BE2C (cell line): ENCODE measurements at regions not wholly inside any gene's neighbourhood (a gene's known extent, or its start where the extent isn't known, plus 50 kb on each side); places are given as distances from the start of the nearest gene placed in this dataset.

Source experiments
- DNase-seq: peaks from one replicate; pipeline ENCODE4 v3.0.0-alpha.2; 2020
- H3K27me3 ChIP-seq: fragments of 250-450 bp; sonication (Bioruptor Pico); 2 replicates; pipeline ENCODE4 v1.5.1; 2020; ENCODE audit warnings: mild to moderate bottlenecking
- H3K36me3 ChIP-seq: fragments of 250-450 bp; sonication (Bioruptor Pico); 2 replicates; pipeline ENCODE4 v1.5.1; 2020; ENCODE audit warnings: mild to moderate bottlenecking
- H3K4me1 ChIP-seq: fragments of 250-450 bp; sonication (Bioruptor Pico); 2 replicates; pipeline ENCODE4 v1.5.1; 2020
- H3K4me3 ChIP-seq: 2 replicates; pipeline ENCODE4 v1.5.1; 2011; ENCODE audit warnings: low read depth, low read length
- H3K9me3 ChIP-seq: fragments of 250-450 bp; sonication (Bioruptor Pico); 2 replicates; pipeline ENCODE4 v1.5.1; 2020
- CTCF ChIP-seq: IDR thresholded peaks from 2 replicates; pipeline ENCODE4 v1.5.1; 2012; ENCODE audit warnings: mild to moderate bottlenecking, low read depth, low read length

GRCh38 chr6:166738386-166739116 is 111.5 kb upstream of the RPS6KA2 start:
- no peaks in the 10 kb centered on the region for H3K27me3 ChIP-seq
- H3K4me3 ChIP-seq: no peak overlapping the region
- no peaks in the 10 kb centered on the region for H3K36me3 ChIP-seq
- H3K4me1 ChIP-seq: peaks cover 10% of the 10 kb centered on the region
- no peak for TF ChIP-seq CTCF
- no peaks in the 10 kb centered on the region for H3K9me3 ChIP-seq
- no peak for DNase-seq

- H3K4me3 ChIP-seq: no peak overlapping the region
- H3K4me1 ChIP-seq: peaks cover 10% of the 10 kb centered on the region
- no peak for DNase-seq
- no peaks in the 10 kb centered on the region for H3K9me3 ChIP-seq
- H3K27me3 ChIP-seq: no peaks in the 10 kb centered on the region
- no peak for TF ChIP-seq CTCF
- H3K36me3 ChIP-seq: no peaks in the 10 kb centered on the region
Observed at GRCh38 chr6:166737261-166737660, 110.2 kb upstream of the RPS6KA2 start.

- Histone ChIP-seq H3K4me3 (no peak overlapping the region), H3K4me1 (peaks cover 10% of the 10 kb centered on the region), H3K36me3 (no peaks in the 10 kb centered on the region), H3K9me3 (no peaks in the 10 kb centered on the region), H3K27me3 (no peaks in the 10 kb centered on the region)
- no peak for TF ChIP-seq CTCF
- no peak for DNase-seq
Observed at GRCh38 chr6:166736634-166737033, 109.6 kb upstream of the RPS6KA2 start.

GRCh38 chr6:166733900-166734299 is 106.8 kb upstream of the RPS6KA2 start:
- H3K36me3 ChIP-seq: no peaks in the 10 kb centered on the region
- TF ChIP-seq CTCF: no peak
- H3K4me3 ChIP-seq: no peak overlapping the region

GRCh38 chr6:166729658-166730057 is 102.6 kb upstream of the RPS6KA2 start:
- no peak for DNase-seq
- Histone ChIP-seq H3K27me3 (no peaks in the 10 kb centered on the region), H3K9me3 (no peaks in the 10 kb centered on the region), H3K36me3 (no peaks in the 10 kb centered on the region), H3K4me3 (no peak overlapping the region), H3K4me1 (peaks cover 3% of the 10 kb centered on the region)
- no peak for TF ChIP-seq CTCF

More at GRCh38 chr6:166733900-166734299, 106.8 kb upstream of the RPS6KA2 start:
- peaks cover 6% of the 10 kb centered on the region for H3K4me1 ChIP-seq
- DNase-seq: no peak
- H3K9me3 ChIP-seq: no peaks in the 10 kb centered on the region
- H3K27me3 ChIP-seq: no peaks in the 10 kb centered on the region

- no peaks in the 10 kb centered on the region for H3K9me3 ChIP-seq
- peak; percentile 30 for DNase-seq
Observed at GRCh38 chr6:166728884-166729530, 102.0 kb upstream of the RPS6KA2 start.

More at GRCh38 chr6:166728884-166729530, 102.0 kb upstream of the RPS6KA2 start:
- Histone ChIP-seq H3K27me3 (no peaks in the 10 kb centered on the region), H3K4me3 (no peak overlapping the region), H3K36me3 (no peaks in the 10 kb centered on the region), H3K4me1 (peaks cover 3% of the 10 kb centered on the region)
- no peak for TF ChIP-seq CTCF
